ENCODE measurements at regions not wholly inside any gene's neighbourhood (a gene's known extent, or its start where the extent isn't known, plus 50 kb on each side); places are given as distances from the start of the nearest gene placed in this dataset.

- Histone ChIP-seq H3F3A (ENCODE audit: insufficient read depth, low read length, poor library complexity, severe bottlenecking) (no peaks in the 10 kb centered on the region), H3K9me3 (ENCODE audit: low read length) (no peaks in the 10 kb centered on the region), H3K9ac (ENCODE audit: low read length) (no peak overlapping the region), H3K27ac (ENCODE audit: low read length) (no peak overlapping the region), H4K20me1 (ENCODE audit: insufficient read depth) (no peaks in the 10 kb centered on the region), H3K27me3 (ENCODE audit: insufficient read depth, low read depth, low read length) (no peaks in the 10 kb centered on the region), H3K4me3 (ENCODE audit: low read length) (no peak overlapping the region), H2AFZ (ENCODE audit: low read depth, low read length) (no peak overlapping the region), H3K4me2 (ENCODE audit: low read length) (no peak overlapping the region), H3K9me2 (ENCODE audit: insufficient read depth, low read length) (no peaks in the 10 kb centered on the region), H3K79me2 (replicated peaks; ENCODE audit: insufficient read depth, low read length) (no peaks in the 10 kb centered on the region), H3K36me3 (ENCODE audit: insufficient read depth, low read length) (no peaks in the 10 kb centered on the region)
- TF ChIP-seq REST (IDR thresholded peaks at IDR 0.05; ENCODE audit: borderline replicate concordance): no peak
- TF ChIP-seq EZH2 (IDR thresholded peaks at IDR 0.05; ENCODE audit: borderline replicate concordance, insufficient read depth, low read length, poor library complexity, severe bottlenecking): no peak
- TF ChIP-seq RAD21 (conservative IDR thresholded peaks at IDR 0.05): no peak
- no peak for TF ChIP-seq EP300 (conservative IDR thresholded peaks at IDR 0.05; ENCODE audit: poor library complexity, severe bottlenecking)
- no peak for TF ChIP-seq CTCF (IDR thresholded peaks at IDR 0.05; ENCODE audit: poor library complexity, severe bottlenecking)
- TF ChIP-seq SMC3 (conservative IDR thresholded peaks at IDR 0.05; ENCODE audit: poor library complexity): no peak
Observed at GRCh38 chr7:156065400-156065799, 253.1 kb upstream of the SHH start.

- Histone ChIP-seq H3F3A (ENCODE audit: insufficient read depth, low read length, poor library complexity, severe bottlenecking) (no peaks in the 10 kb centered on the region), H3K9me3 (ENCODE audit: low read length) (no peaks in the 10 kb centered on the region), H3K9me2 (ENCODE audit: insufficient read depth, low read length) (no peaks in the 10 kb centered on the region), H3K9ac (ENCODE audit: low read length) (no peak overlapping the region), H2AFZ (ENCODE audit: low read depth, low read length) (no peak overlapping the region), H3K27ac (ENCODE audit: low read length) (no peak overlapping the region), H3K79me2 (replicated peaks; ENCODE audit: insufficient read depth, low read length) (no peaks in the 10 kb centered on the region), H3K4me3 (ENCODE audit: low read length) (no peak overlapping the region), H3K27me3 (ENCODE audit: insufficient read depth, low read depth, low read length) (no peaks in the 10 kb centered on the region), H4K20me1 (ENCODE audit: insufficient read depth) (no peaks in the 10 kb centered on the region), H3K36me3 (ENCODE audit: insufficient read depth, low read length) (no peaks in the 10 kb centered on the region), H3K4me2 (ENCODE audit: low read length) (no peak overlapping the region)
- no peak for TF ChIP-seq EP300 (conservative IDR thresholded peaks at IDR 0.05; ENCODE audit: poor library complexity, severe bottlenecking)
- no peak for TF ChIP-seq CTCF (IDR thresholded peaks at IDR 0.05; ENCODE audit: poor library complexity, severe bottlenecking)
- TF ChIP-seq EZH2 (IDR thresholded peaks at IDR 0.05; ENCODE audit: borderline replicate concordance, insufficient read depth, low read length, poor library complexity, severe bottlenecking): no peak
Observed at GRCh38 chr7:156064971-156065386, 252.7 kb upstream of the SHH start.

All from neural cell (in vitro differentiated cells).